PC-3 (cell line): ENCODE measurements at regions not wholly inside any gene's neighbourhood (a gene's known extent, or its start where the extent isn't known, plus 50 kb on each side); places are given as distances from the start of the nearest gene placed in this dataset.

Source experiments
- CTCF ChIP-seq: fragments of 300-600 bp; sonication (generic); conservative IDR thresholded peaks from 2 replicates; pipeline ENCODE4 v1.5.1; 2017; ENCODE audit warnings: antibody characterized with exemption, low read depth, mild to moderate bottlenecking, low read length
- EZH2 ChIP-seq: fragments of 300-600 bp; sonication (generic); IDR thresholded peaks from one replicate; pipeline ENCODE4 v1.6.1; 2017; ENCODE audit warnings: antibody characterized with exemption, mild to moderate bottlenecking, low read length; ENCODE audit not compliant: unreplicated experiment

GRCh38 chr4:156186111-156186510 is 232.4 kb upstream of the CTSO start:
- TF ChIP-seq CTCF (no peak), EZH2 (no peak)
